ENCODE measurements at regions not wholly inside any gene's neighbourhood (a gene's known extent, or its start where the extent isn't known, plus 50 kb on each side); places are given as distances from the start of the nearest gene placed in this dataset.
A peak's percentile ranks its signal among the peaks of the same experiment; 100 is the strongest.

GRCh38 chr6:11650025-11650696, 112.6 kb downstream of the TMEM170B start:
- Mint-ChIP-seq H3K27ac (peak overlapping the region; percentile 4 to 42 (median 38)), H3K4me1 (peaks cover 28% of the 10 kb centered on the region), H3K36me3 (ENCODE audit: low read depth) (no peaks in the 10 kb centered on the region), H3K4me3 (no peak overlapping the region), H3K9me3 (peaks cover 25% of the 10 kb centered on the region), H3K27me3 (ENCODE audit: low read depth) (peaks cover 3% of the 10 kb centered on the region)
- no peak for TF ChIP-seq CTCF (IDR thresholded peaks at IDR 0.05; ENCODE audit: unreplicated experiment in 3 of 3)

- H3K36me3 Mint-ChIP-seq (ENCODE audit: low read depth) = no peaks in the 10 kb centered on the region
- peaks cover 23% of the 10 kb centered on the region for H3K9me3 Mint-ChIP-seq
- no peak overlapping the region for H3K4me3 Mint-ChIP-seq
- TF ChIP-seq CTCF (IDR thresholded peaks at IDR 0.05; ENCODE audit: unreplicated experiment in 3 of 3) = no peak
- H3K27me3 Mint-ChIP-seq (ENCODE audit: low read depth) = peaks cover 3% of the 10 kb centered on the region
- peak overlapping the region in 2 of 3 experiments; percentile 4 to 42 for H3K27ac Mint-ChIP-seq
- peaks cover 33% of the 10 kb centered on the region for H3K4me1 Mint-ChIP-seq
Measured at GRCh38 chr6:11650711-11651110, 113.2 kb downstream of the TMEM170B start.

- no peak overlapping the region for H3K4me3 Mint-ChIP-seq
- H3K27me3 Mint-ChIP-seq (ENCODE audit: low read depth) = peaks cover 3% of the 10 kb centered on the region
- H3K27ac Mint-ChIP-seq = peak overlapping the region; percentile 7 to 40 (median 31)
- peaks cover 40% of the 10 kb centered on the region for H3K4me1 Mint-ChIP-seq
- H3K36me3 Mint-ChIP-seq (ENCODE audit: low read depth) = no peaks in the 10 kb centered on the region
- no peak for TF ChIP-seq CTCF (IDR thresholded peaks at IDR 0.05; ENCODE audit: unreplicated experiment in 3 of 3)
- H3K9me3 Mint-ChIP-seq = peaks cover 12% of the 10 kb centered on the region
Measured at GRCh38 chr6:11653028-11653583, 115.6 kb downstream of the TMEM170B start.

- no peak for TF ChIP-seq CTCF (IDR thresholded peaks at IDR 0.05; ENCODE audit: unreplicated experiment in 3 of 3)
- H3K36me3 Mint-ChIP-seq (ENCODE audit: low read depth) = no peaks in the 10 kb centered on the region
- H3K27ac Mint-ChIP-seq = peak overlapping the region; percentile 50 to 89 (median 76)
- peak overlapping the region in 2 of 3 experiments; percentile 14 to 38 for H3K4me3 Mint-ChIP-seq
- peaks cover 6% of the 10 kb centered on the region for H3K27me3 Mint-ChIP-seq (ENCODE audit: low read depth)
- H3K4me1 Mint-ChIP-seq = peaks cover 40% of the 10 kb centered on the region
- no peaks in the 10 kb centered on the region for H3K9me3 Mint-ChIP-seq
Measured at GRCh38 chr6:11654876-11655275, 117.3 kb downstream of the TMEM170B start.

- TF ChIP-seq CTCF (IDR thresholded peaks at IDR 0.05; ENCODE audit: unreplicated experiment in 3 of 3) = no peak
- Mint-ChIP-seq H3K27me3 (ENCODE audit: low read depth) (peaks cover 6% of the 10 kb centered on the region), H3K4me1 (peaks cover 36% of the 10 kb centered on the region), H3K9me3 (no peaks in the 10 kb centered on the region), H3K36me3 (ENCODE audit: low read depth) (no peaks in the 10 kb centered on the region), H3K4me3 (no peak overlapping the region), H3K27ac (no peak overlapping the region)
Measured at GRCh38 chr6:11656491-11656890, 118.9 kb downstream of the TMEM170B start.

GRCh38 chr6:11659757-11660156, 118.8 kb downstream of the ADTRP start:
- Mint-ChIP-seq H3K27ac (no peak overlapping the region), H3K36me3 (ENCODE audit: low read depth) (no peaks in the 10 kb centered on the region), H3K27me3 (ENCODE audit: low read depth) (peaks cover 3% of the 10 kb centered on the region), H3K9me3 (peaks cover 8% of the 10 kb centered on the region), H3K4me1 (peaks cover 17% of the 10 kb centered on the region), H3K4me3 (no peak overlapping the region)
- TF ChIP-seq CTCF (IDR thresholded peaks at IDR 0.05; ENCODE audit: unreplicated experiment in 3 of 3) = no peak

All from nephron (organoid).